Neuronal stem cell (in vitro differentiated cells): ENCODE measurements at regions not wholly inside any gene's neighbourhood (a gene's known extent, or its start where the extent isn't known, plus 50 kb on each side); places are given as distances from the start of the nearest gene placed in this dataset.

Experiments used
- DNase-seq: peaks from one replicate; pipeline ENCODE4 v3.0.0-alpha.2; 2013; ENCODE audit warnings: low spot score
- H2AFZ ChIP-seq: one replicate; pipeline ENCODE4 v1.6.1; 2013; ENCODE audit warnings: mild to moderate bottlenecking, low read length, inconsistent platforms
- H2AK5ac ChIP-seq: 2 replicates; pipeline ENCODE4 v1.6.1; 2013; ENCODE audit warnings: low read depth, mild to moderate bottlenecking, inconsistent platforms, low read length, moderate library complexity, mixed read lengths
- H2BK120ac ChIP-seq: 2 replicates; pipeline ENCODE4 v1.6.1; 2013; ENCODE audit warnings: low read depth, mild to moderate bottlenecking, inconsistent platforms, low read length, moderate library complexity, mixed read lengths
- H2BK12ac ChIP-seq: one replicate; pipeline ENCODE4 v1.6.1; 2013; ENCODE audit warnings: low read length, inconsistent platforms
- H2BK15ac ChIP-seq: 2 replicates; pipeline ENCODE4 v1.6.1; 2013; ENCODE audit warnings: mild to moderate bottlenecking, low read length, inconsistent platforms, mixed read lengths
- H2BK5ac ChIP-seq: one replicate; pipeline ENCODE4 v1.6.1; 2013; ENCODE audit warnings: inconsistent platforms, mild to moderate bottlenecking, low read length, moderate library complexity
- H3K14ac ChIP-seq: one replicate; pipeline ENCODE4 v1.6.1; 2013; ENCODE audit warnings: low read length, inconsistent platforms
- H3K18ac ChIP-seq: 2 replicates; pipeline ENCODE4 v1.6.1; 2013; ENCODE audit warnings: low read length, inconsistent platforms
- H3K23ac ChIP-seq: 2 replicates; pipeline ENCODE4 v1.6.1; 2013; ENCODE audit warnings: low read depth, mild to moderate bottlenecking, mixed read lengths, low read length, inconsistent platforms; ENCODE audit not compliant: poor library complexity
- H3K27ac ChIP-seq: replicated peaks from 3 replicates; pipeline ENCODE4 v1.5.1; 2013; ENCODE audit warnings: low read length, inconsistent platforms
- H3K27me3 ChIP-seq, 3 experiments: 2 replicates each; pipeline ENCODE4 v1.6.1; 2013; ENCODE audit warnings: low read length in 3 of 3, mild to moderate bottlenecking in 2 of 3, inconsistent platforms in 1 of 3, low read depth in 1 of 3, mixed read lengths in 1 of 3, moderate library complexity in 1 of 3; ENCODE audit not compliant: control insufficient read depth in 3 of 3, insufficient read depth in 3 of 3
- H3K36me3 ChIP-seq, 2 donors: replicated peaks in 1 of 2; 2 replicates each; pipeline ENCODE4 v1.6.1; 2013; ENCODE audit warnings: low read length in 2 of 2; ENCODE audit not compliant: control insufficient read depth in 2 of 2, insufficient read depth in 2 of 2
- H3K4ac ChIP-seq: 2 replicates; pipeline ENCODE4 v1.6.1; 2013; ENCODE audit warnings: inconsistent platforms, mild to moderate bottlenecking, low read length, moderate library complexity
- H3K4me1 ChIP-seq, 2 donors: 1 replicate in 1 of 2; 2 replicates in 1 of 2; pipeline ENCODE4 v1.6.1; 2013; ENCODE audit warnings: low read length in 2 of 2, low read depth in 1 of 2; ENCODE audit not compliant: control insufficient read depth in 2 of 2, insufficient read depth in 1 of 2
- H3K4me2 ChIP-seq: one replicate; pipeline ENCODE4 v1.6.1; 2013; ENCODE audit warnings: mild to moderate bottlenecking, low read length, inconsistent platforms; ENCODE audit not compliant: insufficient read depth, poor library complexity, severe bottlenecking
- H3K4me3 ChIP-seq, 2 donors: 2 replicates each; pipeline ENCODE4 v1.5.1; 2013; ENCODE audit warnings: low read length in 2 of 2, mild to moderate bottlenecking in 2 of 2, inconsistent platforms in 1 of 2, moderate library complexity in 1 of 2
- H3K79me1 ChIP-seq: one replicate; pipeline ENCODE4 v1.6.1; 2013; ENCODE audit warnings: low read depth, mild to moderate bottlenecking, inconsistent platforms, low read length, moderate library complexity
- H3K9ac ChIP-seq: one replicate; pipeline ENCODE4 v1.6.1; 2013; ENCODE audit warnings: mild to moderate bottlenecking, low read depth, low read length, inconsistent platforms; ENCODE audit not compliant: poor library complexity
- H3K9me3 ChIP-seq, 2 donors: replicated peaks in 1 of 2; 2 replicates each; pipeline versions ENCODE3 to v1.6.1; 2013; ENCODE audit warnings: low read length in 2 of 2, mild to moderate bottlenecking in 2 of 2, inconsistent platforms in 1 of 2, low read depth in 1 of 2, mixed read lengths in 1 of 2, moderate library complexity in 1 of 2; ENCODE audit not compliant: control insufficient read depth in 2 of 2, insufficient read depth in 1 of 2
- H4K8ac ChIP-seq: one replicate; pipeline ENCODE4 v1.6.1; 2013; ENCODE audit warnings: low read depth, mild to moderate bottlenecking, inconsistent platforms, low read length, moderate library complexity
- H4K91ac ChIP-seq: one replicate; pipeline ENCODE4 v1.6.1; 2013; ENCODE audit warnings: low read length, low read depth, mild to moderate bottlenecking, inconsistent platforms; ENCODE audit not compliant: poor library complexity
- WGBS, 2 donors: extraction: QIAGEN DNeasy Blood & Tissue Kit; methylation state at CpG; one replicate each; pipeline ENCODE4 v1.1.7; 2013; ENCODE audit warnings: missing lambda C conversion rate in 2 of 2, mixed read lengths in 1 of 2; ENCODE audit not compliant: insufficient read length in 2 of 2, insufficient replicate concordance in 1 of 2; ENCODE audit errors: extremely low coverage in 2 of 2; 5-methylcytosine and 5-hydroxymethylcytosine counted together

GRCh38 chr5:143972068-143972467, 160.1 kb downstream of the HMHB1 start:
- Histone ChIP-seq H3K36me3 (no peaks in the 10 kb centered on the region), H4K8ac (no peak overlapping the region), H2BK5ac (no peak overlapping the region), H4K91ac (no peak overlapping the region), H3K9me3 (no peaks in the 10 kb centered on the region), H3K23ac (no peak overlapping the region), H2AK5ac (no peak overlapping the region), H3K4me2 (no peak overlapping the region), H3K27me3 (no peaks in the 10 kb centered on the region), H2BK15ac (no peak overlapping the region), H2BK12ac (no peak overlapping the region), H3K18ac (no peak overlapping the region), H3K9ac (no peak overlapping the region), H3K4ac (no peak overlapping the region), H2BK120ac (no peak overlapping the region), H3K4me3 (no peak overlapping the region), H3K79me1 (no peaks in the 10 kb centered on the region), H2AFZ (no peak overlapping the region), H3K4me1 (no peaks in the 10 kb centered on the region), H3K14ac (no peak overlapping the region), H3K27ac (no peak overlapping the region)
- WGBS, 2 donors: no CpG with 5 or more reads among the region's 2 CpGs
- no peak for DNase-seq

DNA sequence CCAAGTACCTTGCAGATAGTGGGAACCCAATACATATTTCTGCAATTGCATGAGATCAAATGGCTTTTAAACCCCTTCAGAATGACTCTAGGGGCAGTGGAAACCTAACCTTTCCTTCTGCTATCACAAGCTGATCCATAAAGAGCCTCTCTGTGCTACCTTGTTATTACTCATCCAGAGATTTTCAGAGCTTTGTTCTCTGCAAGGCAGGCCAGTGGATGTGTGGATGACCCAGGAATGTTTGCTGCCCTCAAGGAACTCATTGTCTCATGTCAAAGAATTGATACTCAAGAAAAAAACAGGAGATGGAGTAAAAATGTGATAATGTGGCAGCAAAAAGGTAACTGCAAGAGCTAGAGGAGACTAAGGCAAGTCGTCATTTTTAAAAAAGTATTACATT, 164.1 kb downstream of the HMHB1 start:
- H3K9me3 ChIP-seq: no peaks in the 10 kb centered on the region
- no peaks in the 10 kb centered on the region for H3K36me3 ChIP-seq
- no peak overlapping the region for H3K23ac ChIP-seq
- no peak overlapping the region for H2BK15ac ChIP-seq
- WGBS, 2 donors: no CpG with 5 or more reads among the region's 1 CpG
- no peak overlapping the region for H2BK12ac ChIP-seq
- no peak for DNase-seq
- H3K9ac ChIP-seq: no peak overlapping the region
- H3K4ac ChIP-seq: no peak overlapping the region
- no peak overlapping the region for H2BK5ac ChIP-seq
- no peaks in the 10 kb centered on the region for H3K27me3 ChIP-seq
- H2BK120ac ChIP-seq: no peak overlapping the region
- H4K91ac ChIP-seq: no peak overlapping the region
- H3K4me1 ChIP-seq: no peaks in the 10 kb centered on the region
- H4K8ac ChIP-seq: no peak overlapping the region
- H3K4me2 ChIP-seq: no peak overlapping the region
- no peak overlapping the region for H2AK5ac ChIP-seq
- H3K18ac ChIP-seq: no peak overlapping the region
- no peak overlapping the region for H3K14ac ChIP-seq
- H3K4me3 ChIP-seq: no peak overlapping the region
- no peak overlapping the region for H2AFZ ChIP-seq
- no peak overlapping the region for H3K27ac ChIP-seq
- H3K79me1 ChIP-seq: no peaks in the 10 kb centered on the region

DNA sequence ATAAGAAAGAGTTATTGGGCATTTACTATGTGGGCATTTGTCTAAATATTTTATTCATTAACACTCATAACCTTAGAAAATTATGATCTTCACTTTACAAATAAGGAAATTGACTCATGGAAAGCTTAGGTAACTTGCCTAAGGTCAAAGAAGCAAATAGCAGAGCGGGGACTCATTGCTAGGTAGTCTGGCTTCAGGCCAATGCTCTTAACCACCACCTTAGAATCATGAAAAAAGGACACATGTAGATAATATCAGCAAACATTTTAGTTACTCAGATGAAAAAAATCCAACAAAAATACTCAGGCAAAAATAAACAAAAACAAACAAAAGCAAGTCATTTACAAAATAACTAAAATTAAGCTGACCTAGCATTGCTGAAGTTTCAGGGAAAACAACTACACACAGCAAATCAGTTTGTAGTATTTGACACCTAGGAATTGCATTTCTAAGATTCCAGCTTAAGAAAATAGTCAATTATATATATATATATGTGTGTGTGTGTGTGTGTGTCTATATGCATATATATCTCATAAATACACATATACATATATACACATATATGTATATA, 166.0 kb downstream of the HMHB1 start:
- Histone ChIP-seq H3K36me3 (no peaks in the 10 kb centered on the region), H2AFZ (no peak overlapping the region), H3K18ac (no peak overlapping the region), H2AK5ac (no peak overlapping the region), H2BK5ac (no peak overlapping the region), H3K9me3 (no peaks in the 10 kb centered on the region), H3K27me3 (no peaks in the 10 kb centered on the region), H2BK120ac (no peak overlapping the region), H3K4ac (no peak overlapping the region), H3K4me3 (no peak overlapping the region), H4K8ac (no peak overlapping the region), H4K91ac (no peak overlapping the region), H3K9ac (no peak overlapping the region), H3K79me1 (no peaks in the 10 kb centered on the region), H3K14ac (no peak overlapping the region), H2BK12ac (no peak overlapping the region), H3K27ac (no peak overlapping the region), H3K4me1 (no peaks in the 10 kb centered on the region), H3K23ac (no peak overlapping the region), H2BK15ac (no peak overlapping the region), H3K4me2 (no peak overlapping the region)
- no CpG with 5 or more reads among the region's 1 CpG for WGBS, 2 donors
- DNase-seq: no peak

- Histone ChIP-seq H3K9ac (no peak overlapping the region), H4K8ac (no peak overlapping the region), H3K79me1 (no peaks in the 10 kb centered on the region), H3K4me1 (no peaks in the 10 kb centered on the region), H3K27ac (no peak overlapping the region), H3K4me3 (no peak overlapping the region), H3K36me3 (no peaks in the 10 kb centered on the region), H2AFZ (no peak overlapping the region), H3K4ac (no peak overlapping the region), H3K18ac (no peak overlapping the region), H2BK120ac (no peak overlapping the region), H2BK12ac (no peak overlapping the region), H2AK5ac (no peak overlapping the region), H2BK5ac (no peak overlapping the region), H4K91ac (no peak overlapping the region), H3K23ac (no peak overlapping the region), H3K4me2 (no peak overlapping the region), H3K9me3 (no peaks in the 10 kb centered on the region), H3K27me3 (no peaks in the 10 kb centered on the region), H2BK15ac (no peak overlapping the region), H3K14ac (no peak overlapping the region)
- whole genome bisulfite sequencing, 2 donors: no CpG with 5 or more reads among the region's 1 CpG
- DNase-seq: no peak
Measured at GRCh38 chr5:143979044-143979690, 167.2 kb downstream of the HMHB1 start.
